Stimulated activated CD4-positive, alpha-beta T cell treated with anti-CD3 and anti-CD28 coated beads, TNF-alpha, amount 100 ng/mL, for 24 hours (primary cell): ENCODE measurements at regions not wholly inside any gene's neighbourhood (a gene's known extent, or its start where the extent isn't known, plus 50 kb on each side); places are given as distances from the start of the nearest gene placed in this dataset.
"Not testable (repeated sequence)": the region's sequence is repeated elsewhere in the genome, so short reads cannot be mapped to it uniquely, and the experiment has no call there.

Experiments
- DNase-seq, 3 experiments: peaks; one replicate each; pipeline ENCODE4 v3.0.0-alpha.2; 2020; ENCODE audit warnings: low read depth in 3 of 3

- no peak for DNase-seq
Measured at GRCh38 chr6:165846123-165846966, 183.3 kb upstream of the PDE10A start.

GRCh38 chr6:165845493-165845892 is 182.5 kb upstream of the PDE10A start:
- DNase-seq = no peak

GRCh38 chr6:165844801-165845364 is 181.8 kb upstream of the PDE10A start:
- DNase-seq = no peak

- no peak for DNase-seq
Measured at GRCh38 chr6:165844232-165844631, 181.2 kb upstream of the PDE10A start.

- no peak for DNase-seq
Measured at GRCh38 chr6:165843568-165844113, 180.6 kb upstream of the PDE10A start.

GRCh38 chr6:165843121-165843520 is 180.1 kb upstream of the PDE10A start:
- no peak for DNase-seq

GRCh38 chr6:165842281-165842936 is 179.4 kb upstream of the PDE10A start:
- DNase-seq = no peak

GRCh38 chr6:165841153-165841558 is 178.1 kb upstream of the PDE10A start:
- no peak for DNase-seq

GRCh38 chr6:165837948-165838745 is 175.1 kb upstream of the PDE10A start:
- DNase-seq = no peak

GRCh38 chr6:165836648-165837047 is 173.6 kb upstream of the PDE10A start:
- DNase-seq = not testable (repeated sequence)

- no peak for DNase-seq
Measured at GRCh38 chr6:165835410-165835851, 172.4 kb upstream of the PDE10A start.

GRCh38 chr6:165834613-165835259 is 171.7 kb upstream of the PDE10A start:
- no peak for DNase-seq

- DNase-seq = no peak
Measured at GRCh38 chr6:165833355-165833754, 170.3 kb upstream of the PDE10A start.

GRCh38 chr6:165831812-165832510 is 168.9 kb upstream of the PDE10A start:
- no peak for DNase-seq

- DNase-seq = no peak
Measured at GRCh38 chr6:165830761-165831160, 167.7 kb upstream of the PDE10A start.

- DNase-seq = no peak
Measured at GRCh38 chr6:165829376-165829775, 166.3 kb upstream of the PDE10A start.

GRCh38 chr6:165827190-165827518 is 164.1 kb upstream of the PDE10A start:
- DNase-seq = no peak

GRCh38 chr6:165826487-165827189 is 163.6 kb upstream of the PDE10A start:
- no peak for DNase-seq

GRCh38 chr6:165825256-165825815 is 162.3 kb upstream of the PDE10A start:
- DNase-seq = no peak
